ENCODE measurements at regions not wholly inside any gene's neighbourhood (a gene's known extent, or its start where the extent isn't known, plus 50 kb on each side); places are given as distances from the start of the nearest gene placed in this dataset.

DNA sequence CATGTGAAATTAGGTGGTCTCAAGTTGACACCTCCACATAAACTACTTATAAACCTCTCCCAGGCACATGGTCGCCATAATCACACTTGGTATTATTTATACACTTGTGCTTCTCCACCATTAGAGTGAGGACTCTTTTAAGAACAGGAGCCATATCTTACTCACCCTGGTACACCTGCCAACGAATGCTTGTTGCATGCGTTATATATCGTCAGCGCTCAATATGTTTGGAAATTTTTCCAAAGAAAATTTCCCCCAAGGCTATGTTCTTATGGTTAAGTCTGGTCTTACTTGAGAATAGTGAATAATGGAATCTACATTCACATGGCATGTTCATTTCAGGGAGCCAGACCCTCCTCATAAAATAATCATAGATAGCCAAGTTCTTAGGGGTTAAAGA, 271.7 kb downstream of the BCL11A start:
- H3K27me3 ChIP-seq, result no peaks in the 10 kb centered on the region
- intact Hi-C loops (cut with DNase I; ENCODE audit: low total_unique reads), result no loop called here
- no peak overlapping the region for H3K27ac ChIP-seq
- H3K4me1 ChIP-seq, result no peaks in the 10 kb centered on the region
- no peak overlapping the region for H3K4me3 ChIP-seq
- H3K9me3 ChIP-seq, result no peaks in the 10 kb centered on the region
- no peaks in the 10 kb centered on the region for H3K36me3 ChIP-seq
- TF ChIP-seq, protein P1, sequence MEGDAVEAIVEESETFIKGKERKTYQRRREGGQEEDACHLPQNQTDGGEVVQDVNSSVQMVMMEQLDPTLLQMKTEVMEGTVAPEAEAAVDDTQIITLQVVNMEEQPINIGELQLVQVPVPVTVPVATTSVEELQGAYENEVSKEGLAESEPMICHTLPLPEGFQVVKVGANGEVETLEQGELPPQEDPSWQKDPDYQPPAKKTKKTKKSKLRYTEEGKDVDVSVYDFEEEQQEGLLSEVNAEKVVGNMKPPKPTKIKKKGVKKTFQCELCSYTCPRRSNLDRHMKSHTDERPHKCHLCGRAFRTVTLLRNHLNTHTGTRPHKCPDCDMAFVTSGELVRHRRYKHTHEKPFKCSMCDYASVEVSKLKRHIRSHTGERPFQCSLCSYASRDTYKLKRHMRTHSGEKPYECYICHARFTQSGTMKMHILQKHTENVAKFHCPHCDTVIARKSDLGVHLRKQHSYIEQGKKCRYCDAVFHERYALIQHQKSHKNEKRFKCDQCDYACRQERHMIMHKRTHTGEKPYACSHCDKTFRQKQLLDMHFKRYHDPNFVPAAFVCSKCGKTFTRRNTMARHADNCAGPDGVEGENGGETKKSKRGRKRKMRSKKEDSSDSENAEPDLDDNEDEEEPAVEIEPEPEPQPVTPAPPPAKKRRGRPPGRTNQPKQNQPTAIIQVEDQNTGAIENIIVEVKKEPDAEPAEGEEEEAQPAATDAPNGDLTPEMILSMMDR (IDR thresholded peaks at IDR 0.05), result no peak
- TF ChIP-seq POLR2A (IDR thresholded peaks at IDR 0.05), result no peak
- TF ChIP-seq POLR2AphosphoS5 (IDR thresholded peaks at IDR 0.05), result no peak
- no peak for DNase-seq (ENCODE audit: low spot score in 2 of 2)

DNA sequence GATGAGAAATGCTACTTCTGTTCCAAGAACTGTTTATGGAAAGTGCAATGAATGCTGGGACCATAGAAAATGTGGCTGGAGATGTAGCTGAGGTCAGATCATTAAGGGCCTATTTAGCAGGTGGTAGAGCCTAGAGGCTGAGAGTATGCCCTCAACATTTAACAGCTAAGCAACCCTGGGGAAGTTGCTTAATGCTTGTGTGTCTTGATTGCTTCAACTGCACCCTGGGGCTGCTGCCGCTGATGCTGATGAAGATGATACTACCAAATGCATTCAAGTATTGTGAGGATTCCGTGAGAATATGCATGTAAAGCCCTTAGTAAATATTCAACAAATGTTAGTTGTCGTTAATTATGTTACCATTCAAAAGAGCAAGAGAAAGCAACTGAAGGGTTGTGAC, 273.2 kb downstream of the BCL11A start:
- no peak overlapping the region for H3K27ac ChIP-seq
- intact Hi-C loops (cut with DNase I; ENCODE audit: low total_unique reads), result no loop called here
- TF ChIP-seq, protein P1 (IDR thresholded peaks at IDR 0.05), result no peak
- TF ChIP-seq POLR2A (IDR thresholded peaks at IDR 0.05), result no peak
- TF ChIP-seq POLR2AphosphoS5 (IDR thresholded peaks at IDR 0.05), result no peak
- no peaks in the 10 kb centered on the region for H3K9me3 ChIP-seq
- no peak overlapping the region for H3K4me3 ChIP-seq
- no peak for DNase-seq (ENCODE audit: low spot score in 2 of 2)
- no peaks in the 10 kb centered on the region for H3K27me3 ChIP-seq
- no peaks in the 10 kb centered on the region for H3K36me3 ChIP-seq
- H3K4me1 ChIP-seq, result no peaks in the 10 kb centered on the region

DNA sequence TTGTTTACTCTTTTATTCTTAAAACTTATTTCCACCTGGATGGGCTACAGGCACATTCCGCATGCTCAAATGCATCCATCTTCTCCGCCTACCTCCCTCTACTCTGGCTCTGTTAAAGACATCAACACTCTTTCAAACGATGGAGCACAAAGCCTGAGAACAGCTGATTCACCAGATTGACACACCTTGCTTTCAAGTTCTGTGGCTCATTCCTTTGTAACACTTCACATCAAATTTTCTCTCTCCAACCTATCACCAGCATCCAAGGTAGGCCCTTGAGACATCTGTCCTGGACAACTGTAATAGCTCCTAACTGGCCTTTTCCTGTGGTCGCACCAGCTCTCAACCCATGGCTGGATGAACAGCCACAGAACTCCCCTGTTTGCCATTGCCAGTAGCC, 274.5 kb downstream of the BCL11A start:
- Histone ChIP-seq H3K27ac (no peak overlapping the region), H3K9me3 (peaks cover 0 to 8% of the 10 kb centered on the region in 2 donors), H3K36me3 (no peaks in the 10 kb centered on the region), H3K27me3 (no peaks in the 10 kb centered on the region), H3K4me1 (no peaks in the 10 kb centered on the region), H3K4me3 (no peak overlapping the region)
- TF ChIP-seq POLR2AphosphoS5 (IDR thresholded peaks at IDR 0.05) (no peak), POLR2A (IDR thresholded peaks at IDR 0.05) (no peak)
- TF ChIP-seq, protein P1 (IDR thresholded peaks at IDR 0.05), result no peak
- intact Hi-C loops (cut with DNase I; ENCODE audit: low total_unique reads), result no loop called here
- no peak for DNase-seq (ENCODE audit: low spot score in 2 of 2)

DNA sequence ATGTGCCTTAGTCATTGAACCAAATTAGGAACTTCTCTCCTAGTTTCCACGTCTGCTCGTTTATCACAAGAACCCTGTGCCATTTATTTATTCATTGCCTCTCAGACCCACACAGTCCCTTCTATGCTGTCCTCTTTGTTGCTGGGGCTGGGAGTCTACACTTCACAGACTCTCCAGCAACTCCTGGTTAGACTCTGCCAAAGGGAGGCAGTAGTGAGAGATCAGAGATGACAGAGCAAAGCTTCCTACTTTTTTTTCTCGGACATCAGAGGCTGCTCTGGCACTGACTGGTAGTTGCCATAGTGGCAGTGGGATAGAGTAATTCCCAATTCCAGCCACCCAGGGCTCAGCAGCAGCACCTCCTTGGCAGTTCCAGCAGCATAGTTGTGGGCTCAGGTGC, 277.5 kb downstream of the BCL11A start:
- TF ChIP-seq, protein P1 (IDR thresholded peaks at IDR 0.05), result no peak
- TF ChIP-seq POLR2A (IDR thresholded peaks at IDR 0.05), result no peak
- TF ChIP-seq POLR2AphosphoS5 (IDR thresholded peaks at IDR 0.05), result no peak
- DNase-seq (ENCODE audit: low spot score in 2 of 2), result no peak

DNA sequence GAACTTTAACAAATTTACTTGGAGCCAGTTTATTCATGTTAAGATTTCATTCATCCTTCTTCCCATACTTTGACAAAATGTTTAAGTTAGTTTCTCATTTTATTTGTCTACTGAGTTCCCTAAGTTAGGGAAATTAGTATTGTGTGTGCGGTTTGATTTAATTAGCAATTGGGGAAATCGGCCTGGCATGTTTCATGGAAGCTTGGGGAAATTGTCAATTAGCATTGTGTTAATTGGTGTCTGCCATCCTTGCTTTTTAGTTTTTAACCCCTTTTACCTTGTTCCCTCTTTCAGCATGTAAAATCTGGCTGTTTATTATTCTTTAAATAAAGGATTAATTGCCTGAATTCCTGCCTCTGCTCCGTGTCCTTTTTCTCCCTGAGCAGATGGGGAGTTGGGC, 279.6 kb downstream of the BCL11A start:
- no peaks in the 10 kb centered on the region for H3K36me3 ChIP-seq
- peaks cover 0 to 8% of the 10 kb centered on the region in 2 donors for H3K9me3 ChIP-seq
- H3K27ac ChIP-seq, result no peak overlapping the region
- TF ChIP-seq POLR2A (IDR thresholded peaks at IDR 0.05) (no peak), POLR2AphosphoS5 (IDR thresholded peaks at IDR 0.05) (no peak)
- TF ChIP-seq, protein P1 (IDR thresholded peaks at IDR 0.05), result no peak
- DNase-seq (ENCODE audit: low spot score in 2 of 2), result no peak
- no peaks in the 10 kb centered on the region for H3K27me3 ChIP-seq
- H3K4me1 ChIP-seq, result no peaks in the 10 kb centered on the region
- intact Hi-C loops (cut with DNase I; ENCODE audit: low total_unique reads), result no loop called here
- H3K4me3 ChIP-seq, result no peak overlapping the region

More for the DNA sequence above, 277.5 kb downstream of the BCL11A start:
- Histone ChIP-seq H3K4me1 (no peaks in the 10 kb centered on the region), H3K4me3 (no peak overlapping the region), H3K36me3 (no peaks in the 10 kb centered on the region), H3K9me3 (peaks cover 0 to 8% of the 10 kb centered on the region in 2 donors), H3K27ac (no peak overlapping the region), H3K27me3 (no peaks in the 10 kb centered on the region)
- intact Hi-C loops (cut with DNase I; ENCODE audit: low total_unique reads), result no loop called here
